GM18502 (cell line): ENCODE measurements at regions not wholly inside any gene's neighbourhood (a gene's known extent, or its start where the extent isn't known, plus 50 kb on each side); places are given as distances from the start of the nearest gene placed in this dataset.

Source experiments
- ATAC-seq: cut with Tn5 transposase; IDR thresholded peaks from one replicate; pipeline ENCODE4 v1.9.1; 2021; ENCODE audit warnings: mild to moderate bottlenecking; ENCODE audit not compliant: unreplicated experiment, poor library complexity

DNA sequence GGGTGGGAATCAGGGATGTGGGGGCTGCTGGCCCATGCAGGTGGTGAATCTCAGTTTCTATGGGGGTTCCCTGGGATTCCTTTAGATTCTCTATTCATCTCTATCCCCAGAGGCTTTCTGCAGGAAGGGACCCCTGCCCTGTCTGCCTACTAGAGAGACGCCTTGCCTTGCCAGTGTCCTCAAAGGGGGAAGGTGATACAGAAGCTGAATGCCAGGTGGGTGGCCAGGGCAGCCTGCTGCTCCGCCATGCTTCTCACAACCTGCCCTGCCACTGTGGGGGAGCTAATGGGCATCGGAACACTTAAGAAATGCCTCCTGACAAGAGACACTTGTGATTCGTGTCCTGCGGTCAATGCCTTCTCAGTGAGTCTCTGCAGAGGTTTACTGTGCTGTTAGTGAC, 368.4 kb downstream of the EN1 start:
- no peak for ATAC-seq

DNA sequence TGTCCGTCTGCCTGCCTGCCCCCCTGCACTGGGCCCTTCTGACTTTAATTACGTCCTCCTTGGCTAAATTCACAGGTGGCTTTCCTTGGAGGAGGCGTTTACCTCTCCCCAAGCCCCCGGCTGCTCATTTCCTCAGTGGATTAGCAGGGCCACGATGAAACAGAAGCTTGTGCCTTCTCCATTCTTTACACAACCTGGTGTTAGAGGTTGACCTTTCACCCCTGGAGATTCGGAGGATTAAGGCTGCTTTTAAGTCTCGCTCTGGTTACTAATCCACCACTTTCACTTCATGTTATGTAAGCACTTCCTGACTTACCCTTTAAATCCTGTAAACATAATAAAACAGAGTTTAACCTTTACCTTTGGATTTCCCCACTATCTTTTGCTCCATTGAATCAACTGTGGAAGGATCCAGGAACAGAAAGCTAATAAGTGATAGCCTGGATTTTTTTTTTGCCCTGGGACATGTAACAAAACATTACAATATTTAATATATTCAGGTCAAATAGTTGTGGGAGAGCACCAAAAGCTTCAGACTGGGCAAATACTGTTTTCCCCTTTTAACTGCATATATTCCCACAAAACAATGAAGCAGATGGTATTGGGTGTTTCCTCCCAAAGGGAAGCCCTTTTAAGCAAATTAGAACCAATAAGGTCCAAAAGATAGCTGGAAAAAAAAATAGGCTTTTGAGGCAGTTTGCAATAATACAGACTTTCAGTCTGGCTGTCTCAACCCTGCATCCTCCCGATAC, 370.2 kb downstream of the EN1 start:
- ATAC-seq = no peak

GRCh38 chr2:118475622-118476205, 371.7 kb downstream of the EN1 start:
- no peak for ATAC-seq

GRCh38 chr2:118474541-118474920, 372.9 kb downstream of the EN1 start:
- ATAC-seq = no peak

GRCh38 chr2:118473846-118474540, 373.5 kb downstream of the EN1 start:
- no peak for ATAC-seq

DNA sequence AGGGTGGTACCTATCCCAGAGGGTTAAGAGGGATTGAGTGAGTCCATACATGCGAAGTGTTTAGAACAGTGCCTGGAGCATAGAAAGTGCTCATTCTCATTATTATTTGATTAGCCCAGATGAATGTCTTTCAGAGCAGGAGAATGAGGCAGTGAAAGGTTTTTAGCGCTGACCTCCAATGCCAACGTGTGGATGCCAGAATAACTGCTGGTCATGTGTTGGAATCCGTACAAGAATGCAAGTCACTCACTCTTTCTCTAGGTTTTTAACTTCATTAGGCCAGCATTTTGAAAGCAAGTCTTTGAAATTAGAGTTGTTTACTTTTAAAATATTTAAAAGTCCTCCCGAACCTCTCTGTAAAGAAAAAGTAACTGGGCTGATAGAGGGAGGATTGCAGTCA, 374.2 kb downstream of the EN1 start:
- no peak for ATAC-seq

GRCh38 chr2:118470297-118470696, 377.2 kb downstream of the EN1 start:
- ATAC-seq = no peak

DNA sequence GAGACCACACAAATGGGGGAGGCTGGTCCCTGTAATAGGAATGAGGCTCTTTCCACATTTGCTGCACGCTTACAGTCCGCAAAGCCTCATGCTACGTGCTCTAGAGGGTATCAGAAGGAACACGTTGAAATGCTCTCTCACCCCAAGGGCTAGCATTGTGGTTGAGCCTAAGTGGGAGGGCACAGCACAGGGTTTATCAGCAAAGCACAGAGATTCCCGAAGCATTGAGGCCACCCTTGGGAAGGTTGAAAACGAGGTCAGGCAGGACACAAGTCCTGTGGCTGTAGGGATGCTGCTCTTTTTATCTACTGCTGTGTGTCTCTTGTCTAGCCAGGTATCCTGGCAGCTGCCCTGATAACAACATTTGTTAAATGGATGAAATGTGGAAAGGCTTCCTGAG, 378.3 kb downstream of the EN1 start:
- ATAC-seq = no peak

- ATAC-seq = no peak
Observed at GRCh38 chr2:118464546-118465265, 376.4 kb downstream of the INSIG2 start.

GRCh38 chr2:118464046-118464445, 375.8 kb downstream of the INSIG2 start:
- no peak for ATAC-seq

GRCh38 chr2:118460425-118460824, 372.2 kb downstream of the INSIG2 start:
- no peak for ATAC-seq

- no peak for ATAC-seq
Observed at GRCh38 chr2:118459426-118459825, 371.2 kb downstream of the INSIG2 start.

DNA sequence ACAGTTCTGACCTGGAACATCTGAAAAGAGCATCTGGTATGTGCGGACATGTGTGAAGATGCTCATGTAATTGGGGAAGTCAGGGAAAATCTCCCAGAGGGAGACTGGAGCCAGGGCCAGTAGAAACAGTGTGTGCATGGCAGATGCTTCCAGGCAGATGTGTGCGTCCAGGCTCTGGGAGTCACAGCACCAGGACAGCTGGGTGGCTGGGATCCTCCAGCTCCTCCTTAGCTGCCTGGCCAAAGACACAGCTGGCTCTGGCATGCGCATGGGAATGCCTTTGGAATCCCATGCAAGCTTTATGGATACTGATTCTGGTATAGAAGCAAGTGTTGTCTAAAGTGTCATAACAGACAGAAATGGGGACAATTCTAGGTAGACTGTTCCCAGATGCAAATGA, 369.7 kb downstream of the INSIG2 start:
- ATAC-seq = no peak

DNA sequence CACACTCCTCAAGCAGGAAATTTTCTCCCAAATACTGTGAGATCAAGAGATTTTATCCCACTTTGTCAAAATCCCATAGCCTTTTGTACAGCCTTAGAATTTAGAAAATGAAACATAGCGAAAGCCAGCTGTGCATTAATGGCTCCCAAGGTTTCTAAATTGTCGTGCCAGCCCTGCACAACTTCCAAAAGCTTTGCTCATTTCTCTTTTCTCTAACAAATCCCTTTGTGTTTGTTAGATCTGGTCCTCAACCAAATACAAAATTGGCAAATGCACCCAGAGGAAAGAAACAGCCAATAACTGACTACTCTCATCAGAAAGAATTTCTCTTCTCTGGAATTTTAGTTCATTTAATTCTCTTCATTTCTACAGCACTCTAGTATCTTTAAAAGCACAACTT, 361.1 kb downstream of the INSIG2 start:
- ATAC-seq = no peak

- ATAC-seq = no peak
Observed at GRCh38 chr2:118443596-118443995, 355.3 kb downstream of the INSIG2 start.

DNA sequence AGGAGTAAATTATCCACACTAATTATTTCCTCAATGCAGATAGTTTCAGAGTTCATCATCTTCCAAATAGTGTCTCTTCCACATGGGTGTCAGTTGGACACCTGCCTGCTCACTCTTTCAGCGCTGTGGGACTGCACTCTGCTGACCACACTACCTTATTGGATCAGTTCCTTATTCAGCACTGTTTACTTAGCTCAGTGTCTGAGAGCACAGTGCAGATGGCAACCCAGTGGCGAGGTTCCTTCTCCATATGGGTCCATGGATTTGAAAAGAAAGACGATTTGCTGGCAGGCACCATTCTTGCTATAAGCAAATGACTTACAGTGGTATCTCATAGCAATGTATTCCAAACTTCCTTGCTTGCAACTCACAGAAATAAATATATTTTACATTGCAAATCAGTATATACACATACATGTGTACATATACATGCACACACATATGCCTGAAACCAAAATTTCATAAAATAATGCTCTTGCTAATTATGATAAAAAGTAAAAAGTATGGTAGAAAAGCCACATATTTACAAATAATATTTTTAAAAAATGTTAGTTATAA, 354.8 kb downstream of the INSIG2 start:
- no peak for ATAC-seq

DNA sequence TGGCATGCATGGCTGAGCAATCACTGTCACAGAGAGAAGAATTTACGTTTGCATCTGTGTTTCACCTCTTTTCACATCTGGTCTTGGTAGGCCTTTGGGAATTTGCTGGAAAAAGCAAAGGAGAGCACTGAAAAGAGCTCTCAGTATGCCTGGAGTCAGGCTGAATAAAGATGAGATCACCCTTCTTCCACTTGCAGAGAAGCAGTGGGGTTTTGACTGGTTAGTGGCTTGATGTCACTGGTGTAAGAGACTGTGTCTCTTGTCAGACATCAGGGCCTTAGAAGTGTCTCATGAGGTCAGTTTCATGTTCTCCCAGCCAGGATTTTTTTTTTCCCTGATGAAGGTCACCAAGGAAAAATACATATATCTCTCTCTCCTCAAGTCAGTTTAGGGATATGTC, 353.8 kb downstream of the INSIG2 start:
- no peak for ATAC-seq

DNA sequence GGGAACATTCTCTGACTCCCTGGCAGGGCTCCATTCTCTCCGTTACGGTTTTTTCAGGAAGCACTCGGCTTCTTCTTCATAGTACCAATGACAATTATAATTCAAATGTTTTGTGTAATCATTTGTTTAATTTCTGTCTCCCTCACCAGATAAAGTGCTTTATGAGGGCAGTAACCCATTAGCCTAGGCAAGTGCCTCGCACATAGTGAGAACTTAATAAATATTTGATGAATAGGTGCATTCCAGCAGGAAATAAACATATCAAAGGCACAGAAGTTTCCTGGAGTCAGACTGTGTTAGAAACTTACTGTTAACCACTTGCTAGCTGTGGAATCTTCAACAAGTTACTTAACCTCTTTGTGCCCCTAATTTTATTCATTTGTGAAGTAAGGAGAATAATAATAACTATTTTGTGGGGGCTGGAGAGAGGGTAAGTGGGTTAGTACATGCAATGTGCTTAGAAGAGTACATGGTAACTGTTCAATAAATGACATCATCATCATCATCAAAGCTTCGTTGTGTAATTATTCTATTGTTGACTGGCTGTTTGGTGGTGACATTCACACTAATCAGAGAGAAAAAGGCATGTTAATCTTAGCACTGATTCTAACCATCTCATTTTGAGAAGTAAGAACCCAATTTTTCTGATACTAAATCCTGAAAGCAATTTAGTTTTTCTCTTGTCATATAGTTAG, 352.3 kb downstream of the INSIG2 start:
- ATAC-seq = no peak

GRCh38 chr2:118437501-118437900, 349.2 kb downstream of the INSIG2 start:
- no peak for ATAC-seq

- no peak for ATAC-seq
Observed at GRCh38 chr2:118431997-118432396, 343.7 kb downstream of the INSIG2 start.
